Muscle of leg (tissue), 3 donors: ENCODE measurements at regions not wholly inside any gene's neighbourhood (a gene's known extent, or its start where the extent isn't known, plus 50 kb on each side); places are given as distances from the start of the nearest gene placed in this dataset.
"Not testable (repeated sequence)": the region's sequence is repeated elsewhere in the genome, so short reads cannot be mapped to it uniquely, and the experiment has no call there.

Experiments
- DNase-seq: peaks from one replicate; pipeline ENCODE4 v3.0.0; 2013
- H3K27ac ChIP-seq: one replicate; pipeline ENCODE4 v1.5.1; 2013; ENCODE audit warnings: mild to moderate bottlenecking, low read length, control low read depth
- H3K27me3 ChIP-seq: one replicate; pipeline ENCODE4 v1.6.1; 2013; ENCODE audit warnings: low read length; ENCODE audit not compliant: control insufficient read depth, insufficient read depth
- H3K36me3 ChIP-seq: one replicate; pipeline ENCODE4 v1.6.1; 2013; ENCODE audit warnings: low read length; ENCODE audit not compliant: control insufficient read depth, insufficient read depth
- H3K4me1 ChIP-seq: one replicate; pipeline ENCODE4 v1.6.1; 2013; ENCODE audit warnings: low read length; ENCODE audit not compliant: control insufficient read depth, insufficient read depth
- H3K4me3 ChIP-seq: one replicate; pipeline ENCODE4 v1.5.1; 2013; ENCODE audit warnings: low read length, control low read depth
- H3K9me3 ChIP-seq: replicated peaks from 2 replicates; pipeline ENCODE4 v1.6.1; 2013; ENCODE audit warnings: low read depth, low read length; ENCODE audit not compliant: control insufficient read depth
- WGBS: methylation state at CpG from one replicate; pipeline ENCODE4 v1.1.5; 2013; ENCODE audit warnings: missing lambda C conversion rate; ENCODE audit not compliant: insufficient coverage; 5-methylcytosine and 5-hydroxymethylcytosine counted together

DNA sequence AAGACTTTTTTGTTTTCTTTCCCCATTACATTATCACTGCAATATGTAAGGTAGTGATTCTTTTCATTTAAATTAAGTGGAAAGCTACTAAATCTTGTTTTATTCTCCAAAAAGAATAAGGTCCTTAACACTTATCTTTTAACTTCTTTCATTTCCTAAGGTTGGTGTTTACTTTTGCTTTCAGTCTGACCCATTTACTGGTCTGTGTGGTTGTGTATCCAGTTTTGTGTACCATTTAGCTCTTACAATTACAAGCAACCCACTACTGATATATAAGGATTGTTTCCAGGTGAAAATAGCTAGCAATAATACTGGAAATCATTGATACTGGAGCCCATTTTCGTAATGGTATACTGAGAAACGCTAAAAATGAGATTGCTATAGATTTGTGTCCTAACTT lies 123.1 kb upstream of the CXorf66 start:
- WGBS: no CpG with 5 or more reads among the region's 2 CpGs
- Histone ChIP-seq H3K36me3 (no peaks in the 10 kb centered on the region), H3K4me1 (peaks cover 5% of the 10 kb centered on the region), H3K9me3 (no peaks in the 10 kb centered on the region), H3K27me3 (peaks cover 28% of the 10 kb centered on the region), H3K27ac (no peak overlapping the region), H3K4me3 (no peak overlapping the region)
- no peak for DNase-seq

DNA sequence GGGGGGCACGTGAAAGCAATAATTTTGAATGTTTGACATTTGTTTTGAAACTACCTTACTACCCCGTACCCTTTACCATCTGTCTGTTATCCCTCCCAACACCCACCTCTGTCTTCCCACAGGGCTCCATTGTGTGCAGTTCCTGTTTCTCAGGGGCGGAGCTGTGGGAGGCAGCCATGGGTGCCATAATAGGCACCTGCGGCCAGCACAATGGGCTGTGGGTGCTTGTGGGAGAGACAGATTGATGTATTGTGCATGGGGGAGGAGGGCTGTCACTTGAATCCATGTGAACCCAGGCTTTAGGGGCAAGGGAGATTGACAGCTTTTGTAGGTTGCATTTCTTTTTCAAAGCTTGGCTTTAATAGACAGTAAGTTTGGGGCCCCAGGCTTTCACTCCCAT lies 122.6 kb upstream of the CXorf66 start:
- no peak overlapping the region for H3K4me3 ChIP-seq
- no peak overlapping the region for H3K27ac ChIP-seq
- WGBS: 43% methylated on average over 2 of the region's 4 CpGs
- H3K36me3 ChIP-seq: no peaks in the 10 kb centered on the region
- peaks cover 28% of the 10 kb centered on the region for H3K27me3 ChIP-seq
- H3K4me1 ChIP-seq: peaks cover 5% of the 10 kb centered on the region
- no peaks in the 10 kb centered on the region for H3K9me3 ChIP-seq
- no peak for DNase-seq

DNA sequence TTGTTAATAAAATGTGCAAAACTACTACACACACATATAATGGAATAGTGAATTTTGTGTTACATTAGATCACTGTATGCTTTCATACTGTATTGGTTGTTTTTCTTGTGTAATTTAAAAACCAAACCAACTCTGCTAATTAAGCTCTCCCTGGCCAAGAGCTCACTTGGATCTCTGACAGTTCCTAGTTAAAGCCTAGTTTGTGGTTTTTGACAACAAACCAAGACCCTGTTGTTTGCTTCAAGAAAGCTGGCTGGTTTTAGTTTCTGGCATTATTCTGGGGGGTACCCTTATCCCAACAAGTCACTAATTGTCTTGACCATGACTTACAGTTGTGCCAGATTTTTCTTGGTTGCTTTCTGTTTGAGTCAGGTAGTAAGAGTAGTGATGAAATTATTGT lies 121.4 kb upstream of the CXorf66 start:
- H3K9me3 ChIP-seq: no peaks in the 10 kb centered on the region

DNA sequence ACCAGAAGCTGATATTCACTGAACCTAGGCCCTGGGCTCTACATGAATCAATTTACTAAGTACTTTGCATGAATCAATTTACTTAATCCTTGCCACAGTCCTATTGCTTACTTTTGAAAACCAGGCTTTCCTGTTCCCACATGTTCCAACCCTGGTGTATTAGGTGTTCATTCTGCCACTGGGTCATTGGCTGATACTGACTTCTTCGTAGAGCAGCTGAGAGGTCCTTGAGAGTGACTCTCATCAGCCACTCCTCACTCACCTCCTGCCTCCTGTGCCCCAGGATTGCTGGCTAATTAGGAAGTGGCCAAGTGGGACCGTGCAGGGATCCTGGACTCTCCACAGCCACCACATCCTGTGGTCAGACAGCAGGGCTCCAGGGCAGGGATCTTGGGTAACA lies 109.5 kb upstream of the CXorf66 start:
- not testable (repeated sequence) for DNase-seq

More for the DNA sequence above, 121.4 kb upstream of the CXorf66 start:
- H3K36me3 ChIP-seq: no peaks in the 10 kb centered on the region
- no peak overlapping the region for H3K27ac ChIP-seq
- H3K27me3 ChIP-seq: peaks cover 20% of the 10 kb centered on the region
- no peak for DNase-seq
- no peak overlapping the region for H3K4me3 ChIP-seq
- peaks cover 1% of the 10 kb centered on the region for H3K4me1 ChIP-seq

DNA sequence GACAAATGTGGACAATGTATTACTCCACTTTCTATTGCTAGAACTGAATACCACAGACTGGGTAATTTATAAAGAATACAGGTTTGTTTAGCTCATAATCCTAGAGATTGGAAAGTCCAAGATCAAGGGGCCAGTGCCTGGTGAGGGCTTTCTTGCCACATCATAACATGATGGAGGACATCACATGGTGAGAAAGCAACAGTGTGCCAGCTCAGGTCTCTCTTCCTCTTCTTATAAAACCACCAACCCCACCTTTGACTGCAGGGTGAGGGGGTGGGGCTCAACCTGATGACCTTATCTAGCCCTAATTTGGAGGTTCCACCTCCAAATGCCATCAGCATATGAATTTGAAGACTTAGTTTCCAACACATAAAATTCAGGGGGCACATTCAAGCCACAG lies 105.7 kb upstream of the CXorf66 start:
- H3K4me1 ChIP-seq: no peaks in the 10 kb centered on the region
- H3K9me3 ChIP-seq: no peaks in the 10 kb centered on the region
- H3K4me3 ChIP-seq: no peak overlapping the region
- no peaks in the 10 kb centered on the region for H3K36me3 ChIP-seq
- DNase-seq: no peak
- no peak overlapping the region for H3K27ac ChIP-seq
- no peaks in the 10 kb centered on the region for H3K27me3 ChIP-seq

More for the DNA sequence above, 109.5 kb upstream of the CXorf66 start:
- not testable (repeated sequence) for H3K36me3 ChIP-seq, H3K27me3 ChIP-seq, H3K9me3 ChIP-seq, H3K4me3 ChIP-seq, H3K4me1 ChIP-seq, H3K27ac ChIP-seq
- WGBS: no CpG with 5 or more reads among the region's 2 CpGs

DNA sequence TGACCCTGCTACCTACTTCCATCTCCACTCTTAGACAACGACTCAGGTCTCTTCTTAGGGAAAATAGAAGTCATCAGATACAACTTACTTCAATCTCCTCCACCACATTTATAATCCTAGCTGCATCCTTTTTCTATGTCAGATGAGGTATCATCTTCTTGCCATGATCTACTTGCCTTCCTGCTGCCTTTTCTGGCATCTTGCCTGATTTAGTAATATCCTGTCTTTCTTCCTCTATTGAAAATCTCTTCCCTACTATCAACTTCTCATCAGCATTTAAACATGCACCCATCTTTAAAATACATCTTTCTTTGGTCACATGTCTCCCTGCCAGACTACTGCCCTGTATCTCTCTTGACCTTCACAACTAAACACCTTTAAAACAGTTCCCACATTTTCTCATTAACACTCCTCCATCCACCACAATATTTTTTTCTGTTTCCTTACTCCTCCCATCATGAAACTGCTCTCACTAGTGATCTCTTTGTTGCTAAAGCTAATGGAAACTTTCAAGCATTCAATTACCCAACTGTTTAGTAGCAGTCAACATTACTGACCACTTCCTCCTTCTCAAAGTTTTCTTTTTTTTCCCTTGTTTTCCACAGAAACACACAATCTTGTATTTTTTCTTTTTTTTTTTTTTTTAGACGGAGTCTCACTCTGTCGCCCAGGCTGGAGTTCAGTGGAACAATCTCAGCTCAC lies 100.8 kb upstream of the CXorf66 start:
- Histone ChIP-seq H3K27ac (no peak overlapping the region), H3K4me3 (no peak overlapping the region), H3K36me3 (no peaks in the 10 kb centered on the region), H3K9me3 (no peaks in the 10 kb centered on the region), H3K4me1 (no peaks in the 10 kb centered on the region), H3K27me3 (no peaks in the 10 kb centered on the region)
- WGBS: 40% methylated on average over 1 of the region's 3 CpGs
- DNase-seq: no peak

DNA sequence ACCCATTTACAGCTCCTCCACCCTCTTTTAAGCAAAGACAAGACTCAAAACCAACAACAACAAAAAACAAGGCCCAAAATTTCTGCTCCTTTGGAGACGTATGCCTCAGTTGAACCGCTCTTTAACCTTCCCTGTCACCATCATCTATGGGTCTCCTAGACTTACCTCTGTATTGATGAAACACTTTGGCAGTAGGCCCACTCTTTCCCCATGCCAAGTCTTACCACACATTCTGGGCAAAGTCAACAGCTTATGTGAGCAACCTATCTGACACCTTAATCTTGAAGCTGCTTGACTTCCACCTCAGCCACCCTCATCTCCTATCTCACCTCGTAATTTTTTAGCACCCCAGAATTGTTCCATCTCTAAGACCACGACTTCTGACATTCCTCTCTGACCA lies 99.7 kb upstream of the CXorf66 start:
- no peak overlapping the region for H3K27ac ChIP-seq
- H3K27me3 ChIP-seq: peaks cover 3% of the 10 kb centered on the region
- 39% methylated on average over 4 of the region's 4 CpGs for WGBS
- no peaks in the 10 kb centered on the region for H3K4me1 ChIP-seq
- no peaks in the 10 kb centered on the region for H3K9me3 ChIP-seq
- no peak for DNase-seq
- no peaks in the 10 kb centered on the region for H3K36me3 ChIP-seq
- no peak overlapping the region for H3K4me3 ChIP-seq

DNA sequence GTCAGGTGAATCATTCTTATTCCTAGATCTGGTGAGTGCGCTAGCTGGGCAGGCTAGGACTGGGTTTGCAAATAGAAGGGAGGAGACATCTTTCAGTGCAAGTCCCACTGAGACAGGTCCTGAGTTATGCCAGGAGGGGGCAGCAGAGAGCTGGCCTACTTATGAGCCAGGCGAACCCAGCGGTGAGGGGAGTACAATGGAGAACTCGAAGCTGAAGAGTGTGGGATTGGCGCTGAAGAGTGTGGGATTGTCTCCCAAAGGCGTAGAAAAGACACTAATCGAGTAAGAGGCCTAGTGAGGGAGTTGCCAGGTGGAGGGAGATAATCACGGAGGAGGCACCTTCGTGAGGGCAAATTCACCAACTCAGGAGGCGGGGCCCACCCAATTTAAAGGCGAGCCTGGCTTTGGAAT lies 91.7 kb upstream of the CXorf66 start:
- 33% methylated on average over 9 of the region's 11 CpGs for WGBS
- Histone ChIP-seq H3K4me3 (no peak overlapping the region), H3K36me3 (no peaks in the 10 kb centered on the region), H3K27me3 (peaks cover 10% of the 10 kb centered on the region), H3K9me3 (no peaks in the 10 kb centered on the region), H3K4me1 (no peaks in the 10 kb centered on the region), H3K27ac (no peak overlapping the region)
- peak; percentile 70 for DNase-seq

DNA sequence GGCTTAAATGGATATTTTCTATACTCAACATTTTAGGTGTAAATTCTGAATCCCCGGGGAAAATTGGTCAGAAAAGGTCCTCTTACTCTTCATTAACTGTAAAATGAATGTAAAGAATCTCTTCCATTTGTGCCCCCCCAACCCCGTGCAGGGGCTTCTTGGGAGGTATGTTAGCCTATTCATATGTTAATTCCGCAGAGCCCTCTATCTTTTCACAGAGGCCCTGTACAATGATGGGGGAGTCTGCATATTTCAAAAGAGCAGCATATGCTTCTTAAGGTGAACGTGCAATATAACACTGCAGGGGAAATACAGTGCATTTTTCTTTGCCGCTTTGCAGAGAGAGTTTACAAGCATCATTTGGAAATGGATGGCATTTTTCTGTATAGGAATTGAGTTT lies 88.5 kb upstream of the CXorf66 start:
- no peak for DNase-seq
- WGBS: no CpG with 5 or more reads among the region's 5 CpGs
- H3K27ac ChIP-seq: no peak overlapping the region

DNA sequence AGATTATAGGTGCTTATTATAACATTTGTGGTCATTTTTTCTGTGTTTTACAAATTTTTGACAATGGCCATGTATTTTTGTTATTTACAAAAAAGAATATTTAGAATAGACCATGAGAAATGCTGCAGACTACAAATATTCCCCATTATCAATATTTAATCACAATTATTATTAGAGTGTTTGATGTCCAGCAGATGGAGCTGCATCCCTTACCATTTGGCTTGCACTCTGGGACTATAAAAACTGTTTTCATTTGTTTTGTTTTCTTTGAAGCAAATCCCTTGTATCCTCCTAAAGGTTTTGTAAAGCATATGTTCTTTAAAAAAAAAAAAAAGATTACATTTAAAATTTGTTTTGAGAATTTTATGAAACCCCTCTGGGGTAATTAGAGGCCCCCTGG lies 85.6 kb upstream of the CXorf66 start:
- H3K36me3 ChIP-seq: no peaks in the 10 kb centered on the region
- H3K27ac ChIP-seq: no peak overlapping the region
- peak; percentile 10 for DNase-seq
- H3K27me3 ChIP-seq: peaks cover 5% of the 10 kb centered on the region
- H3K4me1 ChIP-seq: no peaks in the 10 kb centered on the region
- no peak overlapping the region for H3K4me3 ChIP-seq
- no peaks in the 10 kb centered on the region for H3K9me3 ChIP-seq

More for the DNA sequence above, 88.5 kb upstream of the CXorf66 start:
- H3K4me3 ChIP-seq: no peak overlapping the region
- H3K36me3 ChIP-seq: no peaks in the 10 kb centered on the region
- H3K4me1 ChIP-seq: no peaks in the 10 kb centered on the region
- peaks cover 8% of the 10 kb centered on the region for H3K27me3 ChIP-seq
- H3K9me3 ChIP-seq: no peaks in the 10 kb centered on the region

DNA sequence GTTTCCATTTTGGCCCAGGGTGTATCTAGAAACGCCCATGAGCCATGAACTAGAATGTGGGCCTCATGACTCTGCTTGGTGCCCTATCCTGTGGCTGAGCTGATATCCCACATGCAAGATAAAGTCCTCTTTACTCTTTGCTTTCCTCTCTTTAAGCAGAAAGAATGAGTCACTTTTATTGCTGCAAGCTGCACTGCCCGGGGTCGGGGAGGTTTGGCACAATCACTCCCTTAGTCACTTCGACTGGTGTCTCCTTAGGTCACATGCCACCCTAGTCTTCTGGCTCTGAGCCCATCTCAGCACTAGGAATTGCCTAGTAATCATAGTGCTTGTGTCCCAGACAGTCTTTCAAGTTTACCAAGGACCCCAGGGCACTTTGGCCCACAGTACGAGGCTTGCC lies 75.1 kb upstream of the CXorf66 start:
- Histone ChIP-seq H3K4me3 (no peak overlapping the region), H3K27me3 (no peaks in the 10 kb centered on the region), H3K36me3 (no peaks in the 10 kb centered on the region), H3K9me3 (peaks cover 4% of the 10 kb centered on the region), H3K4me1 (no peaks in the 10 kb centered on the region), H3K27ac (no peak overlapping the region)
- no peak for DNase-seq
- WGBS: 62% methylated on average over 4 of the region's 5 CpGs
